Keratinocyte (primary cell): ENCODE measurements at regions not wholly inside any gene's neighbourhood (a gene's known extent, or its start where the extent isn't known, plus 50 kb on each side); places are given as distances from the start of the nearest gene placed in this dataset.

Experiments
- DNase-seq: peaks from one replicate; pipeline ENCODE4 v3.0.0-alpha.2; 2011; ENCODE audit warnings: low read depth, missing footprints, low spot score
- FAIRE-seq: peaks from 2 replicates; lab custom pipeline; 2011; peaks lifted over from hg19 to GRCh38; lab: Jason Lieb, UNC
- H2AFZ ChIP-seq: 2 replicates; pipeline ENCODE4 v1.6.0; 2012; ENCODE audit warnings: low read length, control low read depth, inconsistent platforms; ENCODE audit not compliant: control insufficient read depth
- H3K27ac ChIP-seq: 2 replicates; pipeline ENCODE4 v1.5.1; 2011; ENCODE audit warnings: low read length; ENCODE audit not compliant: control insufficient read depth, insufficient read depth
- H3K27me3 ChIP-seq: 3 replicates; pipeline ENCODE4 v1.6.0; 2011; ENCODE audit warnings: low read length; ENCODE audit not compliant: control insufficient read depth, insufficient read depth; ENCODE audit errors: extremely low read depth
- H3K36me3 ChIP-seq, 2 experiments: 2 replicates in 1 of 2; 3 replicates in 1 of 2; pipeline ENCODE4 v1.5.1; 2011; ENCODE audit warnings: low read length in 2 of 2, mild to moderate bottlenecking in 1 of 2; ENCODE audit not compliant: control insufficient read depth in 2 of 2, insufficient read depth in 2 of 2; ENCODE audit errors: extremely low read depth in 1 of 2
- H3K4me1 ChIP-seq: 3 replicates; pipeline ENCODE4 v1.5.1; 2011; ENCODE audit warnings: low read length; ENCODE audit not compliant: control insufficient read depth, insufficient read depth; ENCODE audit errors: extremely low read depth
- H3K4me2 ChIP-seq: 3 replicates; pipeline ENCODE4 v1.6.0; 2011; ENCODE audit warnings: low read depth, low read length; ENCODE audit not compliant: control insufficient read depth, insufficient read depth; ENCODE audit errors: extremely low read depth
- H3K4me3 ChIP-seq, 3 experiments: fragments of 200-600 bp in 1 of 3; sonication (generic) in 1 of 3; 2 replicates in 2 of 3; 3 replicates in 1 of 3; pipeline ENCODE4 v1.5.1; 2011 to 2016; ENCODE audit warnings: low read length in 3 of 3, mild to moderate bottlenecking in 3 of 3, control low read depth in 2 of 3, inconsistent platforms in 1 of 3, low read depth in 1 of 3, mixed read lengths in 1 of 3, mixed run types in 1 of 3, moderate library complexity in 1 of 3; ENCODE audit not compliant: control insufficient read depth in 2 of 3, insufficient read depth in 2 of 3; ENCODE audit errors: extremely low read depth in 1 of 3
- H3K79me2 ChIP-seq: 2 replicates; pipeline ENCODE4 v1.6.0; 2012; ENCODE audit warnings: low read length; ENCODE audit not compliant: control insufficient read depth, insufficient read depth
- H3K9ac ChIP-seq: 3 replicates; pipeline ENCODE4 v1.6.0; 2011; ENCODE audit warnings: low read length; ENCODE audit not compliant: control insufficient read depth, insufficient read depth; ENCODE audit errors: extremely low read depth
- H3K9me1 ChIP-seq: 3 replicates; pipeline ENCODE4 v1.6.0; 2011; ENCODE audit warnings: low read length; ENCODE audit not compliant: control insufficient read depth, insufficient read depth; ENCODE audit errors: extremely low read depth
- H3K9me3 ChIP-seq: 2 replicates; pipeline ENCODE4 v1.5.1; 2012; ENCODE audit warnings: low read depth, low read length; ENCODE audit not compliant: control insufficient read depth
- H4K20me1 ChIP-seq: 3 replicates; pipeline ENCODE4 v1.6.0; 2011; ENCODE audit warnings: low read length; ENCODE audit not compliant: control insufficient read depth, insufficient read depth; ENCODE audit errors: extremely low read depth
- EZH2 ChIP-seq: IDR thresholded peaks from one replicate; pipeline ENCODE4 v1.6.1; 2012; ENCODE audit warnings: inconsistent platforms, mild to moderate bottlenecking, low read length, moderate library complexity
- dilution Hi-C: fragments of 300-500 bp; cut with MboI; formaldehyde crosslinking; loops from one replicate; pipeline ENCODE4 v1.7.0; 2020; ENCODE audit warnings: low sequenced_read_pairs; ENCODE audit not compliant: extremely low pct_ligation_motif_present
- TF ChIP-seq, protein P1 (sequence below), 3 experiments: IDR thresholded peaks in 1 of 3; conservative IDR thresholded peaks in 1 of 3; optimal IDR thresholded peaks in 1 of 3; 2 replicates in 2 of 3; 3 replicates in 1 of 3; pipeline versions ENCODE3 to v1.5.1; 2011; ENCODE audit warnings: low read length in 3 of 3, mild to moderate bottlenecking in 3 of 3, moderate library complexity in 2 of 3, control low read depth in 1 of 3, inconsistent platforms in 1 of 3; ENCODE audit not compliant: insufficient read depth in 2 of 3; ENCODE audit errors: extremely low read depth in 1 of 3

DNA sequence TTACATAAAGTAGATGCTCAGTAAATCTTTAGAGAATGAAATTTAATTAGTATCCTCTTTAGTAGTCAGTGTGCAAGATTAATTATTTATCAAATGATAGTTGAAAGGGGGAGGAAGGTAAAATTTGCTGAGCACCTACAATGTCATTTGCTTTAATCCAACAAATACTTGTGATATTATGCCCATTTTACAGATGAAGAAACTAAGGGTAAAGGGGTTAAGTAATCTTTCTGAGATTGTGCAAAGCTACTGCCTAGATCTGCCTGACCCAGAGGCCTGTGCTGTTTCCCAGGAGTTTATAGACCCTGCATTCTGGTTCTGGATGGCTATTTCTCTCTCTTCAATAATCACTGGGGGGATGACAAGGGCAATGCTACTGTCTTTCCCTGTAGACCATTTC is 58.3 kb upstream of the BACH2 start:
- Histone ChIP-seq H3K27ac (no peak overlapping the region), H3K36me3 (no peaks in the 10 kb centered on the region), H3K4me2 (no peak overlapping the region), H2AFZ (no peak overlapping the region), H3K9ac (no peak overlapping the region), H3K27me3 (no peaks in the 10 kb centered on the region), H4K20me1 (no peaks in the 10 kb centered on the region), H3K4me3 (no peak overlapping the region), H3K9me1 (no peaks in the 10 kb centered on the region), H3K9me3 (no peaks in the 10 kb centered on the region), H3K4me1 (peaks cover 5% of the 10 kb centered on the region), H3K79me2 (no peaks in the 10 kb centered on the region)
- no peak for DNase-seq
- TF ChIP-seq, protein P1, sequence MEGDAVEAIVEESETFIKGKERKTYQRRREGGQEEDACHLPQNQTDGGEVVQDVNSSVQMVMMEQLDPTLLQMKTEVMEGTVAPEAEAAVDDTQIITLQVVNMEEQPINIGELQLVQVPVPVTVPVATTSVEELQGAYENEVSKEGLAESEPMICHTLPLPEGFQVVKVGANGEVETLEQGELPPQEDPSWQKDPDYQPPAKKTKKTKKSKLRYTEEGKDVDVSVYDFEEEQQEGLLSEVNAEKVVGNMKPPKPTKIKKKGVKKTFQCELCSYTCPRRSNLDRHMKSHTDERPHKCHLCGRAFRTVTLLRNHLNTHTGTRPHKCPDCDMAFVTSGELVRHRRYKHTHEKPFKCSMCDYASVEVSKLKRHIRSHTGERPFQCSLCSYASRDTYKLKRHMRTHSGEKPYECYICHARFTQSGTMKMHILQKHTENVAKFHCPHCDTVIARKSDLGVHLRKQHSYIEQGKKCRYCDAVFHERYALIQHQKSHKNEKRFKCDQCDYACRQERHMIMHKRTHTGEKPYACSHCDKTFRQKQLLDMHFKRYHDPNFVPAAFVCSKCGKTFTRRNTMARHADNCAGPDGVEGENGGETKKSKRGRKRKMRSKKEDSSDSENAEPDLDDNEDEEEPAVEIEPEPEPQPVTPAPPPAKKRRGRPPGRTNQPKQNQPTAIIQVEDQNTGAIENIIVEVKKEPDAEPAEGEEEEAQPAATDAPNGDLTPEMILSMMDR (optimal IDR thresholded peaks at IDR 0.05 in 1 of 3, IDR thresholded peaks at IDR 0.05 in 1 of 3, conservative IDR thresholded peaks at IDR 0.05 in 1 of 3; ENCODE audit: extremely low read depth in 1 of 3, insufficient read depth in 2 of 3, low read length in 3 of 3), result no peak
- TF ChIP-seq EZH2, result no peak
- dilution Hi-C loops, result no loop called here
- no peak for FAIRE-seq

DNA sequence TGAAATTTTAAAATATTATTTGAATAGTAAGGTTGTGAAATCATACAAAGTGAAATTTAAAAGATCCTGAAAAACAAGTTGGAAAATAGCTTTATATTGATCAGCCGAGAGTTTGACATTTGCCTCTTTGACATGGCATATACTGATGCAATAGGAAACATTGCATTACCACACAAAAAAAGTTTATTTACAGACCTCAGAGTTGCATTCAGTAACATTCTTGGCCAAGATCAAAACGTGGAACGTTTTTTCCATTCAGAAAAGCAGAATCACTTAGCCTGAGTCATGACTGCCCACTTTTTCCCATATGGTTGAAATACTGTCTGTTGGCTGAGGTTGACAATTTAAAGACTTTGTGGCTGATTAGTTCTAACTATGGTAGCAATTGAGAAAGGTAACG is 55.1 kb upstream of the BACH2 start:
- TF ChIP-seq, protein P1 (optimal IDR thresholded peaks at IDR 0.05 in 1 of 3, IDR thresholded peaks at IDR 0.05 in 1 of 3, conservative IDR thresholded peaks at IDR 0.05 in 1 of 3; ENCODE audit: extremely low read depth in 1 of 3, insufficient read depth in 2 of 3, low read length in 3 of 3), result no peak
- TF ChIP-seq EZH2, result no peak
- H3K9ac ChIP-seq, result no peak overlapping the region
- H3K4me1 ChIP-seq, result no peaks in the 10 kb centered on the region
- H4K20me1 ChIP-seq, result no peaks in the 10 kb centered on the region
- no peak for FAIRE-seq
- no peak overlapping the region for H3K27ac ChIP-seq
- H3K9me1 ChIP-seq, result no peaks in the 10 kb centered on the region
- H3K36me3 ChIP-seq, result no peaks in the 10 kb centered on the region
- H3K27me3 ChIP-seq, result peaks cover 15% of the 10 kb centered on the region
- no peaks in the 10 kb centered on the region for H3K79me2 ChIP-seq
- no peak overlapping the region for H3K4me3 ChIP-seq
- H3K9me3 ChIP-seq, result no peaks in the 10 kb centered on the region
- dilution Hi-C loops, result no loop called here
- no peak overlapping the region for H3K4me2 ChIP-seq
- no peak for DNase-seq
- H2AFZ ChIP-seq, result no peak overlapping the region
